K562 (cell line): ENCODE measurements at regions not wholly inside any gene's neighbourhood (a gene's known extent, or its start where the extent isn't known, plus 50 kb on each side); places are given as distances from the start of the nearest gene placed in this dataset.

Source experiments
- COPS2 ChIP-seq: fragments of 450-650 bp; conservative IDR thresholded peaks from 2 replicates; pipeline ENCODE4 v1.6.1; 2016; ENCODE audit warnings: mild to moderate bottlenecking, moderate library complexity
- E2F1 ChIP-seq: sonication (generic); formaldehyde crosslinking; IDR thresholded peaks from 2 replicates; pipeline ENCODE4 v1.8.1; 2023; ENCODE audit warnings: mild to moderate bottlenecking, missing genetic modification reagents, moderate library complexity
- ELK3 ChIP-seq: fragments of 450-650 bp; formaldehyde crosslinking; IDR thresholded peaks from 2 replicates; pipeline ENCODE4 v1.4.0; 2020; ENCODE audit warnings: mild to moderate bottlenecking
- MEF2D ChIP-seq: conservative IDR thresholded peaks from 2 replicates; pipeline ENCODE4 v1.6.1; 2016; ENCODE audit warnings: low read depth, missing genetic modification characterization, missing compliant biosample characterization
- SMAD2 ChIP-seq: fragments of 150-350 bp; IDR thresholded peaks from 2 replicates; pipeline ENCODE4 v1.6.1; 2014; ENCODE audit warnings: low read depth, mild to moderate bottlenecking, low read length
- SMARCA4 ChIP-seq: fragments of 450-650 bp; IDR thresholded peaks from 2 replicates; pipeline ENCODE4 v1.6.1; 2016
- TF ChIP-seq, protein P1 (sequence below), 3 experiments: IDR thresholded peaks in 2 of 3; conservative IDR thresholded peaks in 1 of 3; 2 replicates each; pipeline ENCODE4 v1.5.1; 2011 to 2012; ENCODE audit warnings: low read length in 3 of 3, mild to moderate bottlenecking in 3 of 3, control low read depth in 2 of 3, improper control_type of control experiment in 1 of 3, inconsistent platforms in 1 of 3, low read depth in 1 of 3, mixed read lengths in 1 of 3, moderate library complexity in 1 of 3; ENCODE audit not compliant: insufficient read depth in 2 of 3
- TF ChIP-seq, protein P2 (sequence below): fragments of 250-450 bp; sonication (Bioruptor Pico); IDR thresholded peaks from 2 replicates; pipeline ENCODE4 v1.4.0; 2020; ENCODE audit warnings: mild to moderate bottlenecking, moderate library complexity

- TF ChIP-seq COPS2 (no peak), E2F1 (no peak), SMAD2 (no peak), SMARCA4 (no peak), MEF2D (tag) (no peak), ELK3 (CRISPR knock-in tag) (no peak)
- TF ChIP-seq, protein P1, sequence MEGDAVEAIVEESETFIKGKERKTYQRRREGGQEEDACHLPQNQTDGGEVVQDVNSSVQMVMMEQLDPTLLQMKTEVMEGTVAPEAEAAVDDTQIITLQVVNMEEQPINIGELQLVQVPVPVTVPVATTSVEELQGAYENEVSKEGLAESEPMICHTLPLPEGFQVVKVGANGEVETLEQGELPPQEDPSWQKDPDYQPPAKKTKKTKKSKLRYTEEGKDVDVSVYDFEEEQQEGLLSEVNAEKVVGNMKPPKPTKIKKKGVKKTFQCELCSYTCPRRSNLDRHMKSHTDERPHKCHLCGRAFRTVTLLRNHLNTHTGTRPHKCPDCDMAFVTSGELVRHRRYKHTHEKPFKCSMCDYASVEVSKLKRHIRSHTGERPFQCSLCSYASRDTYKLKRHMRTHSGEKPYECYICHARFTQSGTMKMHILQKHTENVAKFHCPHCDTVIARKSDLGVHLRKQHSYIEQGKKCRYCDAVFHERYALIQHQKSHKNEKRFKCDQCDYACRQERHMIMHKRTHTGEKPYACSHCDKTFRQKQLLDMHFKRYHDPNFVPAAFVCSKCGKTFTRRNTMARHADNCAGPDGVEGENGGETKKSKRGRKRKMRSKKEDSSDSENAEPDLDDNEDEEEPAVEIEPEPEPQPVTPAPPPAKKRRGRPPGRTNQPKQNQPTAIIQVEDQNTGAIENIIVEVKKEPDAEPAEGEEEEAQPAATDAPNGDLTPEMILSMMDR (IDR thresholded peaks at IDR 0.05 in 2 of 3, conservative IDR thresholded peaks at IDR 0.05 in 1 of 3; ENCODE audit: insufficient read depth in 2 of 3, low read depth in 1 of 3, low read length in 3 of 3): no peak
- TF ChIP-seq, protein P2, sequence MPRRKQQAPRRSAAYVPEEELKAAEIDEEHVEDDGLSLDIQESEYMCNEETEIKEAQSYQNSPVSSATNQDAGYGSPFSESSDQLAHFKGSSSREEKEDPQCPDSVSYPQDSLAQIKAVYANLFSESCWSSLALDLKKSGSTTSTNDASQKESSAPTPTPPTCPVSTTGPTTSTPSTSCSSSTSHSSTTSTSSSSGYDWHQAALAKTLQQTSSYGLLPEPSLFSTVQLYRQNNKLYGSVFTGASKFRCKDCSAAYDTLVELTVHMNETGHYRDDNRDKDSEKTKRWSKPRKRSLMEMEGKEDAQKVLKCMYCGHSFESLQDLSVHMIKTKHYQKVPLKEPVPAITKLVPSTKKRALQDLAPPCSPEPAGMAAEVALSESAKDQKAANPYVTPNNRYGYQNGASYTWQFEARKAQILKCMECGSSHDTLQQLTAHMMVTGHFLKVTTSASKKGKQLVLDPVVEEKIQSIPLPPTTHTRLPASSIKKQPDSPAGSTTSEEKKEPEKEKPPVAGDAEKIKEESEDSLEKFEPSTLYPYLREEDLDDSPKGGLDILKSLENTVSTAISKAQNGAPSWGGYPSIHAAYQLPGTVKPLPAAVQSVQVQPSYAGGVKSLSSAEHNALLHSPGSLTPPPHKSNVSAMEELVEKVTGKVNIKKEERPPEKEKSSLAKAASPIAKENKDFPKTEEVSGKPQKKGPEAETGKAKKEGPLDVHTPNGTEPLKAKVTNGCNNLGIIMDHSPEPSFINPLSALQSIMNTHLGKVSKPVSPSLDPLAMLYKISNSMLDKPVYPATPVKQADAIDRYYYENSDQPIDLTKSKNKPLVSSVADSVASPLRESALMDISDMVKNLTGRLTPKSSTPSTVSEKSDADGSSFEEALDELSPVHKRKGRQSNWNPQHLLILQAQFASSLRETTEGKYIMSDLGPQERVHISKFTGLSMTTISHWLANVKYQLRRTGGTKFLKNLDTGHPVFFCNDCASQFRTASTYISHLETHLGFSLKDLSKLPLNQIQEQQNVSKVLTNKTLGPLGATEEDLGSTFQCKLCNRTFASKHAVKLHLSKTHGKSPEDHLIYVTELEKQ (CRISPR knock-in tag): no peak
Observed at GRCh38 chr3:127475975-127476705, 114.4 kb downstream of the TPRA1 start.
